Urothelium cell line (cell line): ENCODE measurements at regions not wholly inside any gene's neighbourhood (a gene's known extent, or its start where the extent isn't known, plus 50 kb on each side); places are given as distances from the start of the nearest gene placed in this dataset.
"Not testable (repeated sequence)": the region's sequence is repeated elsewhere in the genome, so short reads cannot be mapped to it uniquely, and the experiment has no call there.

Source experiments
- DNase-seq: peaks from one replicate; pipeline ENCODE4 v3.0.0; 2011; ENCODE audit warnings: low spot score, mixed read lengths
- FAIRE-seq: peaks from 2 replicates; lab custom pipeline; 2011; peaks lifted over from hg19 to GRCh38; lab: Jason Lieb, UNC

DNA sequence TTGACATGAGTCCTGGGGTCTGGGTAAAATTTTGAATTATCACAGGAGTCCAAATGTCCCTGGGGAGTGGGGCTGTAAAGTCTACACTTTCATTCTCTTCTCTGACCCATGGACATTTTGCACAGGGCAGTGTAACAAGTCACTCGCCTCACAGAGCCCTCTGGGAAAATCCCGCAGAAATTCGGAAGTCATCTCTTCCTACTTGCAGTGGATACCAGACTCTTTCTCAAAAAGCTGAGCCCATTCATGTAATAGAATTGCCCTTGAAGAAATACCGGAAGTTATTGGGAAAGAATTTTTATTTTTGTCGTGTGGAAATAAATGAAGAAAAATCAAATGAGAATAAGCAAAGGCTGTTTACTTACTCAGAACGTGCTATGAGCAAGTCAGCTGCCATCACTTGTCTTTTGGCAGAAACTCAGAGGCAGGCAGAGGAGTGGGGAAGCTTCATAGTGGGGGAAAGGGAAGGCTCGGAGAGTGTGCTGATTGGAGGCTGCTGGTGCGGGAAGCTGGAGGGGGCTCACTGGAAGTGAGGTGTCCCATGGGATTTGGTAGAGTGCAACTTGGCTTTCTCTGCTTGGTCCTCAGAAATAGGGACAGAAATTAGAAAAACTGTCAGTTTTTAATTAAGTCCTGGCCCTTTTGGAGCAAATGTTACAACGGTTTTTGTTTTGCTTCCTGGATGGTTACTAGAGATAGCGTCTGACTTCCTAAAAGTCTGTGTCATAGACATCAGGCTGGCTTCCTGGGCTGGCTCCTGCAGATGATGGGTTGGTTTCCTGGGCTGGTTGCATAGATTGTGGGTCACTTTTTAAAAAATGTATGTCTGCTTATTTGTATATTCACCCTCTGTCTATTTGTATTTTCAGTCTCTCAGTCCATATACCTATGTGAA, 79.8 kb upstream of the EEF1E1 start:
- no peak for DNase-seq
- no peak for FAIRE-seq

DNA sequence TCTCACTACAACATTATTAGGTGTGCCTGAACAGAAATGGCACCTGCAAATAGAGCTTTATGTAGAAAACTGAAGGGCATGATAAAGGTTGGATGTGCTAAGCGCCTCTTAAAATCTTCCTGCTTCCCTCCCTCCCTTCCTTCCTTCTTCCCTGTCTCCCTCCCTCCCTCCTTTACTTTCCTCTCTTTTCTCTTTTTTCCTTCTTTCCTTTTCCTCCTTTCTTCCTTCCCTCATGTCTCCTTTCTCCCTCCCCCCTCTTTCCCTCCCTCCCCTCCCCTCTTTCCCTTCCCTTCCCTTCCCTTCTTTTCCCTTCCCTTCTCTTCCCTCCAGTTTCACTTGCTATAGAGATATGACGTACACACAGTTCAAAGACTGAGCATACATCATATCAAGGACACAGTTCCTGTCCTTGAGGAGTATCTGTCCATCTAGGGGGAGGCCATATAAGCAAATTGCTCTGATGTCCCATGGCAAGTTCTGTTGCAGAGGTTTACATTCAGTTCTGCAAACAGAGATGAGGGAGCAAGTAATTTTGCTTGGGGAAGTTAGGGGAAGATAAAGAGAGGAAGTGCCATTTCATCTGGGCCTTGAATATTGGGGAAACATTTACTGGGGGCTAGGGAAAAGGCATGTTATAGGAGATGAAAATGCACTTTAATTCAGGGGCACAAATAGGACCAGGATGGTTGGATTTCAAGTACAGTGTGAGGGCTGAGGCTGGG, 79.0 kb upstream of the EEF1E1 start:
- FAIRE-seq: no peak
- DNase-seq: no peak

DNA sequence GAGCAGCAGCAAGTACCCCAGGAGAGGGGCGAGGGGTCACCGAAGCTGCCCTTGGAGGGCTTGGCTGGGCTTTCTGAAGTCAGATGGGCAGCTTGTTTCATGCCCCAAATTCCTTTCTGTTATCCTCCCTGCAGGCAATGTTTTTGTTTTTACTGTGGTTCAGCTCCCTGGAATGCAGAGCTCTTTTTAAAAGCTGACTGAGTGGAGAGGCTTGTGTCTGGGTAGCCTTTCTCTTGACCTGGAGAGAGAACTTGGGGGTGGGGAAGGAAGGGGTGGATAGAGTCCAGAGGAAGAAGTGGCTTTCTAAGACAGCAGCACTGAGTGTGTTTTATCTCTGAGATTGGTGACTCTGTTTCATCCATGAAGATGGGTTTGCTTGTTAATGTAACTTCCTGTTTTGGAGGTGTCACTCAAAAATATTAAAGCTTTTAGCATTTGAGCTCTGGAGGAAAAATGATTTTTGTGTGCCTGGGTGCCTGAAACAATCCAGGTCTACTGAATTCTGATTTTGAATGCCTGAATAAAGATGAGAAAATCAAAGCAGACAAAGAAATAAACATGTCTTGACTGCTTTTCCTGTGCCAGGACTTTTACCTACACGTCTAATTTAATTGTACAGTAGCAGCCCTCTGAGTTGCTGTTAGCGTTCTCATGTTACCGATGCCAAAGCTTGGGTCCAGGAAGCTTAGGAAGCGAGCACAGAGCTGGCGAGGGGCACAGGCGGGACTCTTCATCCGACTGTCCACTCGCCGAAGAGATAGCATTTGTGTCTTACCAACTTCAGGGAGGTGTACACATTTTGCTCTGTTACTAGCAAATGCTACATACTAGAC, 78.2 kb upstream of the EEF1E1 start:
- FAIRE-seq (no peak), DNase-seq (peak; percentile 53)

DNA sequence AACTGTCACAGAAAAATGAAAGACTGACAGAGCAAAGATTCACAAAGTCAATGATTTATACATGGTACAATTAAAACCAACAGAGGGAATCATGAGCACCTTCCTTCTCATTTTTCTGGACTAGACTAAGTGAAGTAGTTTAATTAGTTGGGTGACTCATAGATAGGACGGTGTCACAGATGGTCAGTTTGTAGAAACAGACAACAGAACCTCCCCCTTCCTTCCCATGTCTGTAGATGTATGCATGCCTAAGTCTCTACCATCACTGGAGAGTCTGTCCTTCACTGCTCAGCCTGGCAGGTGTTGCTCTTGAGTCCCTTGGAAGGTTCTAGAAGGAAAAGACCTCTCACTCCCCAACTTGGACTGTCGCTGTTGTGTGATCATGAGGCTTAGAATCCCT, 75.4 kb upstream of the EEF1E1 start:
- FAIRE-seq (no peak), DNase-seq (no peak)

DNA sequence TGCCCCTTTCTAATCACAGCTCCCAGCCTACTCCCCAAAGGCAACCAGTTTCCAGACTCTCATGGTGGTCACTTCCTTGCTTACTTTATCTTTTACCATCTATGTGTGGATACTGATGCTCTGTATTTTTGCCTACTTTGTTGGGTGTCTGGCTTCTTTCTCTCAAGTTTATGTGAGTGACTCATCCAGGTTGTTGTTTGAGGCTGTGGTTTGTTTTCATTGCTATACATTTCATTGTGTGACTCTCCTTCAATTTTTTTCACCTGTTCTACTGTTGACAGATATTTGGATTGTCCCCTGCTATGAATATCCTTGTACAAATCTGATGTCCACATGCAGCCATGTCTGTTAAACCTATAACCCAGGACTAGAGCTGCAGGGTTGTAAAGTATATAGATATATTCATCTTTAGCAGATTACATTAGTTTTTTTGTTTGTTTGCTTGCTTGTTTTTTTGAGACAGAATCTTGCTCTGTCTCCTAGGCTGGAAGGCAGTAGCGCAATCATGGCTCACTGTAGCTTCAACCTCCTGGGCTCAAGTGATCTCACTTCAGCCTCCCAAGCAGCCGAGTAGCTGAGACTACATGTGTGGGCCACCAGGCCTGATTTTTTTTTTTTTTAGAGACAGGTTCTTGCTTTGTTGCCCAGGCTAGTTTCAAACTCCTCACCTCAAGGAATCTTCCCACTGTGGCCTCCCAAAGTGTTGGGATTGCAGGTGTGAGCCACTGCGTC, 72.9 kb upstream of the EEF1E1 start:
- peak; percentile 23 for DNase-seq
- FAIRE-seq: no peak

DNA sequence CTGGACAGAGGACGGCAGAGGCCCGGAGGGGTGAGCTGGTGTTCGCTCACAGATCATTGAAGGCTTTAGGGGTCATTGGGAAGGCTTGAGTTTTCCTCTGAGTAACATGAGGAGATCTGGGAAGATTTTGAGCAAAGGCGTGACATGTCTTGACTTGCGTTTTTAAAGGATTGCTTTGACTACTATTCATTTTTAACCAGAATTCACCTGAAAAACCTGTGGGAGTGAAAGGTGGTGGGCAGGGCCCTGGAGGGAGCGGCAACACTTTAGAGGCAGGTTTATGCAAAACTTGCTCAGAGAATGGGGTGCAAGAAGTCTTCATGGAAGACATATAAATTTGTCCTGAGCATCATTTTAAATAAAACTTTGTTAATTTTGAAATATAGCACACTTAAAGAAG, 72.2 kb upstream of the EEF1E1 start:
- DNase-seq (no peak), FAIRE-seq (no peak)

DNA sequence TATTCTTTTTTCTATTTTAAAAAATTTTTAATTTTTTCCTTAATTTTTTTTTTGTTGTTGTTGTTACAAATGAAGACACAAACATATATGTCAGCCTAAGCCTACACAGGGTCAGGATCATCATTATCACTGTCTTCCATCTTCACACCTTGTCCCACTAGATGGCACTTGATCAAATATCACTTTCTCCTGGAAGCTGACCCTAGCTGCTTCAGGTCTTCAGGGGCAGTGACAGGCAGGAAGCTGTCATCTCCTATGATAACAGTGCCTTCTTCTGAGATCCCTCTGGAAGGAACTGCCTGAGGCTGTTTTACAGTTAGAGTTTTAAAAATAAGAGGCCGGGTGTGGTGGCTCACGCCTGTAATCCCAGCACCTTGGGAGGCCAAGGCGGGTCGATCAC, 70.2 kb upstream of the EEF1E1 start:
- no peak for FAIRE-seq
- no peak for DNase-seq

DNA sequence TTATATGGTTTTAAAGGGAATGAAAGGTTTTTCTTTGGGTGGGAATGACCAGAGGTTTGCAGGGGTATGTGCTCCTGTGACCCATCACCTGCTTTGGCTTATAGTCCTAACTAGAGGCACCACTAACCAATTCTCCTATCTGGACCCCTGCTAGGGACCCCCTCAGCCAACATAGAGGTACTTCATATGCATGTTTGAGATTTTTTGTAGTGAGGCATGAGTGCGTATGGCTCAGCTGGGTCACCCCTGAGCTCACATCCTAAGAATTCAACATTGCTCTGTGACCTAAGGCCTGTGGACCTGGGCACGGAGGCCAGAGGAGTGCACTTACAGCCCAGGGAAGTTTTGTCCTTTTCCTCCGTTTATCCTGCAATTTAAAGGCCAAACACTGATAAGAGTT, 68.4 kb upstream of the EEF1E1 start:
- FAIRE-seq (no peak), DNase-seq (no peak)

DNA sequence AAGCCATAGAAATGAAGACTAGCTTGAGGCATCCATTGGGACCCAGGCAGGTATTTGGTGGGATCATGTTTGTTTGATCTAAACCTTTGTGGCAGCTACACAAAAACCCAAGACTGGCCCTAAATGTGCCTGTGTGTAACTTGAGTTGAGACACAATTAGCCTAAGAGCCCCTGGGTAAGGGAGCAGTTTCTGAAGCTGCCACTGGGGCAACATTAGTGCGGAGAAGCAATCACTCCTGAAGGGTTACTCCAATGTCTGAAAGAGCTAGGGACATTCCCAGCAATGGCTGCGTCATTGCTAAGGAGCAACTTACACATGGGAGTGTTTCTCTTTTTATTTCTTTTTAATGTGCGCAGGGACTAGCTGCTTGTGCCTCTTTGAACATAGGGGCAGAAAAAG, 67.9 kb upstream of the EEF1E1 start:
- DNase-seq: no peak
- no peak for FAIRE-seq

DNA sequence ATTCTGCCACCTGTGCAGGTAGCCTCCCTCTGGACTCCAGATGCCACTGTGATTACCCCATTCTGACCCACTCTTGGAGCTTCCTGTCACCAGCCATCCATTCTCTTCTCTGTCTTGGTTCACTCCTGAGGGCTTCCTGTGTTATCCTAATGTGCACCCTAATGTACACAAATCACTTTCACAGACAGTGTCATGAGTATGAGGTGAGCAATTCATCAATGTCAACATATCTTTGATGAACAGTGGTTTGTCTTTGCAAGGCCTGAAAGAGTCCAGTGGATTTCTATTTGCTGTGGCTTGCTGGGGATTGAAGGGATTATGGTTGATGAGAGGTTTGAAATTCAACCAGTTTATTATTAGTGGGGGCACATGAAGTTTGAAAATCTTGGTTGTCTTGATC, 63.8 kb upstream of the EEF1E1 start:
- DNase-seq: no peak
- FAIRE-seq: no peak

DNA sequence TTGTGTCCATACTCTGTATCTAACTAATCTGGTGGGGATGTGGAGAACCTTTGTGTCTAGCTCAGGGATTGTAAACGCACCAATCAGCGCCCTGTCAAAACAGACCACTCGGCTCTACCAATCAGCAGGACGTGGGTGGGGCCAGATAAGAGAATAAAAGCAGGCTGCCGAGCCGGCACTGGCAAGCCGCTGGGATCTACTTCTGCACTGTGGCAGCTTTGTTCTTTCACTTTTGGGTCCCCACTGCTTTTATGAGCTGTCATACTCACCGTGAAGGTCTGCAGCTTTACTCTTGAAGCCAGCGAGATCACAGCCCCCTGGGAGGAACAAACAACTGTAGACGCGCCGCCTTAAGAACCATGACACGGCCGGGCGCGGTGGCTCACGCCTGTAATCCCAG, 62.7 kb upstream of the EEF1E1 start:
- not testable (repeated sequence) for DNase-seq, FAIRE-seq

DNA sequence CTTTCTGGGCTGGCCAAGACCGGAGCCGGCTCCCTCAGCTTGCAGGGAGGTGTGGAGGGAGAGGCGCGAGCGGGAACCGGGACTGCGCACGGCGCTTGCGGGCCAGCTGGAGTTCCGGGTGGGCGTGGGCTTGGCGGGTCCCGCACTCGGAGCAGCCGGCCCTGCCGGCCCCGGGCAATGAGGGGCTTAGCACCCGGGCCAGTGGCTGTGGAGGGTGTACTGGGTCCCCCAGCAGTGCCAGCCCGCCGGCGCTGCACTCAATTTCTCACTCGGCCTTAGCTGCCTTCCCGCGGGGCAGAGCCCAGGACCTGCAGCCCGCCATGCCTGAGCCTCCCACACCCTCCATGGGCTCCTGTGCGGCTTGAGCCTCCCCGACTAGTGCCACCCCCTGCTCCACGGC, 61.9 kb upstream of the EEF1E1 start:
- DNase-seq, FAIRE-seq: not testable (repeated sequence)

DNA sequence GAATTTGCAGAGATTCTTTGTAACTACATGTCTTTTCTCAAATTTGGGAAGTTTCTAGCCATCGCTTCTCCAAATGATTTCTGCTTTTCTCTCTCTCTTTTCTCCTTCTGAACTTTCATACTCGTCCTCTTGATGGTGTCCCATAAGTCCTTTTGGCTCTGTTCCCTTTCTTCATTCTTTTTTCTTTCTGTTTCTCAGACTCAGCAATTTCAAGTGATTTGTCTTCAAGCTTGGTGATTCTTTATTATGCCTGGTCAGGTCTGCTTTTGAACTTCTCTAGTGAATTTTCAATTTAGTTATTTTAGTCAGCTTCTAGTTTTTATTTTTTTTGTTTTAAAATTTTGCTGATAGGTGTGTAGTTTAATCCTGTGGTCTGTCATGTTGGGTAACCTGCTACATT, 57.6 kb upstream of the EEF1E1 start:
- DNase-seq (no peak), FAIRE-seq (no peak)

DNA sequence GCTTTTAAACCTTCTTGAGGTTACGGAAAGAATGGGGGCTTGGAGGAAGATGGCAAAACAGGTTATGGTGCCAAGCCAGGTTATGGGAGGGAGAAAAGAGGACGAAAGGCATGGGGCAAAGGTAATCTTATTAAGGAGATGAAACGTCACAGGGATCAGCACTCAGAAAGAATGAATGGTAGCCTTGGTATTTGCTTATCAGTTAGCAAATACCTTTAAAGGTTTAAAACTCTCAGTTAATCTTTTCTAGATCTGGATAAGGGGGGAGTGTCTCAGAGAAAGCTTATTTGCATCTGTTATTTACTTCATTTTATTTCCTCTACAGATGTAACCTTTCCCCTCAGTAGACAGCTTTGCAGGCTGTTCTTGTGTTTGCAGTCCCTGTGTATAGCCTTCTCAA, 55.5 kb upstream of the EEF1E1 start:
- FAIRE-seq (no peak), DNase-seq (no peak)

DNA sequence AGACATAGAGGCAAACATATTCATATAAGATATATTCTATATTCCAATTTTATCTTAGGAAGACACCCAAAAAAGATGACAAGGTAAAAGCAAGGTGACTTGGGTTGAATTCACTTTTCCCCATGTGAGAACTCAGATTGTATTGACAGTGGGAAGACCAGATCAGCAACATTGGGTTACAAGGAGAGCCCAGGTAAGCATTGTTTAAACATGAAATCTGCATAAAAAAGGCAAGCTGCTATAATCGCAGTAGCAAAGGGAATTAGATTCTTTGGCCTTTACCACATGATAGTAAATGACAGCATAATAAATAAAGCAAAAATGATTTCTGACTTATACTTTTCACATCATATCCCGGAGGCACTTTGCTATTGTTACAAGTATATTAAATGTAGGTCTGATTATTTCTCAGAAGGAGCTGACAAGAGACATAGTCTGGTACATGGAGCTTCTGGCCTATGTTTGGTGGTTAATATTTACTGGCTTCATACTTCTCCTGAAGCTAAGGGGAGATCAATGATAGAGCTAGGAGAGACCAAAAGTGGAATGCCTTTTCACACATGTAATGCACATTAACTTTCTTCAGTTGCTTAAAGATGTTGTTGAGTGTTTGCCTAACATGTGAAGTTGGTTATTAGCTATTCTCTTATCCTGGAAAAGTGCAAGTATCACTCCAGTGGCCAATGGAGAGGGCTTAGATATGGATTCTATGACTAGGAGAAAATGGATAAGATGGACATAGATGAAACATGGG, 53.1 kb upstream of the EEF1E1 start:
- DNase-seq (no peak), FAIRE-seq (no peak)
